AG09319 (cell line): ENCODE measurements at regions not wholly inside any gene's neighbourhood (a gene's known extent, or its start where the extent isn't known, plus 50 kb on each side); places are given as distances from the start of the nearest gene placed in this dataset.

Source experiments
- DNase-seq: peaks from one replicate; pipeline ENCODE4 v3.0.0-alpha.2; 2010; ENCODE audit warnings: low read depth; ENCODE audit errors: extremely low read depth
- CTCF ChIP-seq: IDR thresholded peaks from 2 replicates; pipeline ENCODE4 v1.5.1; 2011; ENCODE audit warnings: low read depth, mild to moderate bottlenecking, inconsistent platforms, low read length, moderate library complexity

GRCh38 chr6:103799971-103800670, 1059.6 kb downstream of the HACE1 start:
- no peak for TF ChIP-seq CTCF
- no peak for DNase-seq

GRCh38 chr6:103798166-103798565, 1061.6 kb downstream of the HACE1 start:
- no peak for TF ChIP-seq CTCF

GRCh38 chr6:103797738-103798137, 1062.0 kb downstream of the HACE1 start:
- no peak for DNase-seq
- peak; percentile 1; the same call in 1 of the 2 replicates for TF ChIP-seq CTCF

More at GRCh38 chr6:103798166-103798565, 1061.6 kb downstream of the HACE1 start:
- DNase-seq: no peak

GRCh38 chr6:103791458-103791857, 1068.3 kb downstream of the HACE1 start:
- TF ChIP-seq CTCF: no peak
- no peak for DNase-seq

- TF ChIP-seq CTCF: no peak
Observed at GRCh38 chr6:103784117-103784516, 1075.6 kb downstream of the HACE1 start.

GRCh38 chr6:103783329-103783728, 1076.4 kb downstream of the HACE1 start:
- TF ChIP-seq CTCF: no peak
- DNase-seq: no peak

More at GRCh38 chr6:103784117-103784516, 1075.6 kb downstream of the HACE1 start:
- DNase-seq: no peak

- no peak for DNase-seq
- no peak for TF ChIP-seq CTCF
Observed at GRCh38 chr6:103769431-103769830, 1090.3 kb downstream of the HACE1 start.
